A172 (cell line): ENCODE measurements at regions not wholly inside any gene's neighbourhood (a gene's known extent, or its start where the extent isn't known, plus 50 kb on each side); places are given as distances from the start of the nearest gene placed in this dataset.

ENCODE experiments used
- DNase-seq: peaks from one replicate; pipeline ENCODE4 v3.0.0-alpha.2; 2015; ENCODE audit warnings: low spot score

GRCh38 chr16:48487287-48487686, 102.1 kb upstream of the SIAH1 start:
- DNase-seq: no peak

GRCh38 chr16:48481772-48482171, 96.6 kb upstream of the SIAH1 start:
- no peak for DNase-seq

GRCh38 chr16:48481211-48481610, 96.0 kb upstream of the SIAH1 start:
- no peak for DNase-seq

GRCh38 chr16:48479955-48480354, 94.7 kb upstream of the SIAH1 start:
- DNase-seq: no peak

GRCh38 chr16:48479329-48479728, 94.1 kb upstream of the SIAH1 start:
- DNase-seq: no peak

- no peak for DNase-seq
Measured at GRCh38 chr16:48478393-48478792, 93.2 kb upstream of the SIAH1 start.

- no peak for DNase-seq
Measured at GRCh38 chr16:48471435-48471834, 86.2 kb upstream of the SIAH1 start.

- peak; percentile 49 for DNase-seq
Measured at GRCh38 chr16:48462106-48462740, 77.0 kb upstream of the SIAH1 start.

- no peak for DNase-seq
Measured at GRCh38 chr16:48459167-48459566, 74.0 kb upstream of the SIAH1 start.

- no peak for DNase-seq
Measured at GRCh38 chr16:48454051-48454450, 68.8 kb upstream of the SIAH1 start.

GRCh38 chr16:48452991-48453760, 68.0 kb upstream of the SIAH1 start:
- DNase-seq: peak; percentile 28

- DNase-seq: no peak
Measured at GRCh38 chr16:48451323-48451722, 66.1 kb upstream of the SIAH1 start.

GRCh38 chr16:48450367-48450766, 65.2 kb upstream of the SIAH1 start:
- DNase-seq: no peak

- DNase-seq: no peak
Measured at GRCh38 chr16:48448841-48449481, 63.7 kb upstream of the SIAH1 start.

GRCh38 chr16:48447940-48448536, 62.8 kb upstream of the SIAH1 start:
- no peak for DNase-seq

GRCh38 chr16:48447428-48447827, 62.2 kb upstream of the SIAH1 start:
- DNase-seq: no peak

- no peak for DNase-seq
Measured at GRCh38 chr16:48446534-48446920, 61.3 kb upstream of the SIAH1 start.

- DNase-seq: no peak
Measured at GRCh38 chr16:48445782-48446533, 60.7 kb upstream of the SIAH1 start.

- DNase-seq: peak; percentile 91
Measured at GRCh38 chr16:48444574-48444973, 59.4 kb upstream of the SIAH1 start.

- DNase-seq: no peak
Measured at GRCh38 chr16:48442379-48442778, 57.2 kb upstream of the SIAH1 start.

- no peak for DNase-seq
Measured at GRCh38 chr16:48441863-48442279, 56.7 kb upstream of the SIAH1 start.

- DNase-seq: no peak
Measured at GRCh38 chr16:48441106-48441505, 55.9 kb upstream of the SIAH1 start.
